NT2/D1 (cell line): ENCODE measurements at regions not wholly inside any gene's neighbourhood (a gene's known extent, or its start where the extent isn't known, plus 50 kb on each side); places are given as distances from the start of the nearest gene placed in this dataset.

Experiments
- DNase-seq: peaks from one replicate; pipeline ENCODE4 v3.0.0-alpha.2; 2011; ENCODE audit warnings: low read depth, low spot score
- H3K27me3 ChIP-seq: 2 replicates; pipeline ENCODE4 v1.6.0; 2011; ENCODE audit warnings: mild to moderate bottlenecking; ENCODE audit not compliant: insufficient read length, insufficient read depth
- H3K36me3 ChIP-seq: 2 replicates; pipeline ENCODE4 v1.6.1; 2011; ENCODE audit warnings: mild to moderate bottlenecking, low read length, mixed read lengths; ENCODE audit not compliant: insufficient read depth, insufficient read length
- H3K4me1 ChIP-seq: 2 replicates; pipeline ENCODE4 v1.5.1; 2011; ENCODE audit not compliant: insufficient read depth, insufficient read length
- H3K4me3 ChIP-seq: 2 replicates; pipeline ENCODE4 v1.5.1; 2011; ENCODE audit warnings: low read depth; ENCODE audit not compliant: insufficient read length
- H3K9ac ChIP-seq: 2 replicates; pipeline ENCODE4 v1.6.0; 2011; ENCODE audit warnings: low read depth; ENCODE audit not compliant: insufficient read length
- H3K9me3 ChIP-seq: 2 replicates; pipeline ENCODE4 v1.5.1; 2011; ENCODE audit warnings: mild to moderate bottlenecking, low read length; ENCODE audit not compliant: insufficient read depth
- SUZ12 ChIP-seq: IDR thresholded peaks from 2 replicates; pipeline ENCODE4 v1.6.1; 2011; ENCODE audit not compliant: insufficient read length, insufficient read depth; ENCODE audit errors: extremely low read depth
- YY1 ChIP-seq: IDR thresholded peaks from 2 replicates; pipeline ENCODE4 v1.6.1; 2011; ENCODE audit not compliant: insufficient read length, insufficient read depth
- ZNF274 ChIP-seq: IDR thresholded peaks from 2 replicates; pipeline ENCODE4 v1.6.1; 2011; ENCODE audit warnings: mild to moderate bottlenecking, low read depth, low read length

- Histone ChIP-seq H3K27me3 (no peaks in the 10 kb centered on the region), H3K4me1 (no peaks in the 10 kb centered on the region), H3K9ac (no peak overlapping the region), H3K9me3 (no peaks in the 10 kb centered on the region), H3K36me3 (no peaks in the 10 kb centered on the region), H3K4me3 (no peak overlapping the region)
- TF ChIP-seq SUZ12 (no peak), YY1 (no peak), ZNF274 (no peak)
- no peak for DNase-seq
Observed at GRCh38 chrX:125850693-125851092, 315.4 kb downstream of the DCAF12L2 start.

GRCh38 chrX:125883169-125883568 is 282.9 kb downstream of the DCAF12L2 start:
- no peaks in the 10 kb centered on the region for H3K36me3 ChIP-seq
- no peak overlapping the region for H3K4me3 ChIP-seq
- no peaks in the 10 kb centered on the region for H3K27me3 ChIP-seq
- H3K9me3 ChIP-seq = peaks cover 5% of the 10 kb centered on the region; the same call in 1 of the 2 replicates
- no peak overlapping the region for H3K9ac ChIP-seq
- no peaks in the 10 kb centered on the region for H3K4me1 ChIP-seq
- no peak for TF ChIP-seq ZNF274
- no peak for TF ChIP-seq YY1
- TF ChIP-seq SUZ12 = no peak
- DNase-seq = no peak

- DNase-seq = peak; percentile 6
- Histone ChIP-seq H3K4me1 (no peaks in the 10 kb centered on the region), H3K9ac (no peak overlapping the region), H3K4me3 (no peak overlapping the region), H3K9me3 (no peaks in the 10 kb centered on the region), H3K27me3 (no peaks in the 10 kb centered on the region), H3K36me3 (no peaks in the 10 kb centered on the region)
- TF ChIP-seq SUZ12 (no peak), ZNF274 (no peak), YY1 (no peak)
Observed at GRCh38 chrX:125894947-125895346, 271.1 kb downstream of the DCAF12L2 start.

GRCh38 chrX:125895518-125895917 is 270.6 kb downstream of the DCAF12L2 start:
- no peak for DNase-seq
- H3K9ac ChIP-seq = no peak overlapping the region
- no peaks in the 10 kb centered on the region for H3K4me1 ChIP-seq
- H3K9me3 ChIP-seq = no peaks in the 10 kb centered on the region
- no peaks in the 10 kb centered on the region for H3K27me3 ChIP-seq
- TF ChIP-seq YY1 = no peak
- no peak overlapping the region for H3K4me3 ChIP-seq
- H3K36me3 ChIP-seq = no peaks in the 10 kb centered on the region

- DNase-seq = no peak
- Histone ChIP-seq H3K9ac (no peak overlapping the region), H3K27me3 (no peaks in the 10 kb centered on the region), H3K4me3 (no peak overlapping the region), H3K9me3 (no peaks in the 10 kb centered on the region), H3K36me3 (no peaks in the 10 kb centered on the region), H3K4me1 (no peaks in the 10 kb centered on the region)
- TF ChIP-seq SUZ12 = no peak
- TF ChIP-seq ZNF274 = no peak
- no peak for TF ChIP-seq YY1
Observed at GRCh38 chrX:125926295-125926694, 239.8 kb downstream of the DCAF12L2 start.

- TF ChIP-seq ZNF274 = no peak
- Histone ChIP-seq H3K4me1 (no peaks in the 10 kb centered on the region), H3K27me3 (no peaks in the 10 kb centered on the region), H3K9me3 (no peaks in the 10 kb centered on the region), H3K36me3 (no peaks in the 10 kb centered on the region), H3K4me3 (no peak overlapping the region), H3K9ac (no peak overlapping the region)
- DNase-seq = no peak
Observed at GRCh38 chrX:125940985-125941384, 225.1 kb downstream of the DCAF12L2 start.

- TF ChIP-seq ZNF274 (no peak), YY1 (no peak), SUZ12 (no peak)
- DNase-seq = no peak
Observed at GRCh38 chrX:125947501-125947900, 218.6 kb downstream of the DCAF12L2 start.

GRCh38 chrX:125952973-125953372 is 213.1 kb downstream of the DCAF12L2 start:
- DNase-seq = no peak
- Histone ChIP-seq H3K9ac (no peak overlapping the region), H3K36me3 (no peaks in the 10 kb centered on the region), H3K4me3 (no peak overlapping the region), H3K4me1 (no peaks in the 10 kb centered on the region), H3K9me3 (no peaks in the 10 kb centered on the region), H3K27me3 (no peaks in the 10 kb centered on the region)
- TF ChIP-seq SUZ12 (no peak), ZNF274 (no peak), YY1 (no peak)

More at GRCh38 chrX:125947501-125947900, 218.6 kb downstream of the DCAF12L2 start:
- H3K27me3 ChIP-seq = no peaks in the 10 kb centered on the region
- no peaks in the 10 kb centered on the region for H3K4me1 ChIP-seq
- no peak overlapping the region for H3K9ac ChIP-seq
- no peaks in the 10 kb centered on the region for H3K9me3 ChIP-seq
- no peak overlapping the region for H3K4me3 ChIP-seq
- no peaks in the 10 kb centered on the region for H3K36me3 ChIP-seq

- no peak for DNase-seq
- no peak for TF ChIP-seq YY1
- TF ChIP-seq SUZ12 = no peak
- TF ChIP-seq ZNF274 = no peak
- Histone ChIP-seq H3K27me3 (no peaks in the 10 kb centered on the region), H3K9ac (no peak overlapping the region), H3K36me3 (no peaks in the 10 kb centered on the region), H3K4me3 (no peak overlapping the region), H3K9me3 (no peaks in the 10 kb centered on the region), H3K4me1 (no peaks in the 10 kb centered on the region)
Observed at GRCh38 chrX:125953814-125954213, 212.3 kb downstream of the DCAF12L2 start.
